ENCODE measurements at regions not wholly inside any gene's neighbourhood (a gene's known extent, or its start where the extent isn't known, plus 50 kb on each side); places are given as distances from the start of the nearest gene placed in this dataset.

GRCh38 chr9:26301046-26301445 lies 591.6 kb downstream of the CAAP1 start:
- TF ChIP-seq, protein P1, sequence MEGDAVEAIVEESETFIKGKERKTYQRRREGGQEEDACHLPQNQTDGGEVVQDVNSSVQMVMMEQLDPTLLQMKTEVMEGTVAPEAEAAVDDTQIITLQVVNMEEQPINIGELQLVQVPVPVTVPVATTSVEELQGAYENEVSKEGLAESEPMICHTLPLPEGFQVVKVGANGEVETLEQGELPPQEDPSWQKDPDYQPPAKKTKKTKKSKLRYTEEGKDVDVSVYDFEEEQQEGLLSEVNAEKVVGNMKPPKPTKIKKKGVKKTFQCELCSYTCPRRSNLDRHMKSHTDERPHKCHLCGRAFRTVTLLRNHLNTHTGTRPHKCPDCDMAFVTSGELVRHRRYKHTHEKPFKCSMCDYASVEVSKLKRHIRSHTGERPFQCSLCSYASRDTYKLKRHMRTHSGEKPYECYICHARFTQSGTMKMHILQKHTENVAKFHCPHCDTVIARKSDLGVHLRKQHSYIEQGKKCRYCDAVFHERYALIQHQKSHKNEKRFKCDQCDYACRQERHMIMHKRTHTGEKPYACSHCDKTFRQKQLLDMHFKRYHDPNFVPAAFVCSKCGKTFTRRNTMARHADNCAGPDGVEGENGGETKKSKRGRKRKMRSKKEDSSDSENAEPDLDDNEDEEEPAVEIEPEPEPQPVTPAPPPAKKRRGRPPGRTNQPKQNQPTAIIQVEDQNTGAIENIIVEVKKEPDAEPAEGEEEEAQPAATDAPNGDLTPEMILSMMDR (IDR thresholded peaks at IDR 0.05; ENCODE audit: control extremely low read depth in 1 of 3, insufficient read depth in 1 of 3, low read depth in 1 of 3, low read length in 3 of 3), result no peak
- no peak for TF ChIP-seq TCF12 (IDR thresholded peaks at IDR 0.05; ENCODE audit: low read depth, low read length)
